Caki2 (cell line): ENCODE measurements at regions not wholly inside any gene's neighbourhood (a gene's known extent, or its start where the extent isn't known, plus 50 kb on each side); places are given as distances from the start of the nearest gene placed in this dataset.
A peak's percentile ranks its signal among the peaks of the same experiment; 100 is the strongest.

Experiments used
- DNase-seq: peaks from one replicate; pipeline ENCODE4 v3.0.0-alpha.2; 2015; ENCODE audit warnings: low read depth
- in situ Hi-C: cut with HindIII; loops from 2 replicates; pipeline ENCODE4 v1.10.0; 2016; ENCODE audit warnings: low sequenced_read_pairs, low pct_unique_long_range_greater_than_20kb, mixed read lengths

DNA sequence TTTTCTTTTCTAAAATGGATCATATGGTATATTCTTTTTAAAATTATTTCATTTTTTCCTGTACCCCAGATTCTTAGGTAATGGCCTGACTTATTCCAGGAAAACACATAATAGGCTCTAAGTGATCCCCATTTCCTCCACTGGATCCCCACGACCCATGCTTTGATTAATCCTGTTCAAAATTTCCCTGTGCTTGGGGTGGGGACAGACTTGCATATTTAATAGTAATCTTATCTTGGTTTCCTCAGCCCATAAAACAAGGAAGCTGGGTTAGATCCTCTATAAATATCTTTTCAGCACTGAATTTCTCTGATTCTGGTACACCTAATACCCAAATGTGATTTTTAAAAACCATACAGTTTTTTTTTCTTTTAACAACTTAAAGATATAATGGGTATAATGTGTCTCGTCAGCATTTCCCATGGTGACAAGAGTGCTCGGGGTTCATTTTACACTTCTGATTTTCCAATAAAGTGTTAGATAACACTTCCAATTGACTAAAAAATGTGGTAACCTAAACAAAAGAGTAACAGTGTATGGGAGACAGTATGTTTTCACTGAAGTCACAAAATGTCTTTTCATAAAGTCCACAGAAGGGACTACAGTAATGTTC, 693.5 kb upstream of the TENM3 start:
- in situ Hi-C loops, result no loop called here
- no peak for DNase-seq

DNA sequence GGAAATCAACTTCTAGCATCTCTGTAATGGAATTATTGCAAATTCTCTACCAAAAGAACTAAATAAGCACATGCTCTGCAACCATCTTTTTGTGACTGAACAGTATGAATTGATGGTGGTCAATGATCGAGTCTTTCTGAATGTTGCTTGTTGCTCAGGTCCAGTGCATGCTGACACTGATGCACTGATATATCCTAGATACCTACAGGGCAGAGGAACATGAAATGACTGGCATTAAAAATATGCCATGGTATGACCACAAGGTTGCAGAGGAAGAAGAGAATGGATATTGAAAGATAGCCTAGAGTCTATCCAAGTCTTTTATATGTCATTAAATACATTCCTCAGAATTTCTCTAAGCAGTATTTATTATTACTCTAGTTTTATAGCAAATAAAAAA, 692.8 kb upstream of the TENM3 start:
- in situ Hi-C loops, result no loop called here
- DNase-seq, result no peak

DNA sequence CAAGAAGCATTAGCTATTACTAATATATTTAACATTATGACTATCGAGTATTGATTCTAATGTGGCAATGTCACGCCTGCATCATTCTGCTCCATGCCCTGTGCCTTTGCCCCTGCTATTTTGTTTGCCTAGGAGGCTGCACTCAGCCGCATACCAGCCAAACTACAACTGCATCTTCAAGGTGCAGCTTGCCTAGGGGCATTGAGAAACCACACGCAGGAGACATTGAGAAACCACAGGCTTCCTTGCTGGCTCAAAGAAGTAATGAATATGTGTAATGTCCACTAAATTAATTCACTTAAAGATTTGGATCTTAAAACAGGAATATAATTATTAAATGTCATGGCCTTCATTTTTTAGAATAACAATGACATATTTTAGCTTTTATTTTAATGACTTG, 683.6 kb upstream of the TENM3 start:
- in situ Hi-C loops, result no loop called here
- DNase-seq, result no peak

DNA sequence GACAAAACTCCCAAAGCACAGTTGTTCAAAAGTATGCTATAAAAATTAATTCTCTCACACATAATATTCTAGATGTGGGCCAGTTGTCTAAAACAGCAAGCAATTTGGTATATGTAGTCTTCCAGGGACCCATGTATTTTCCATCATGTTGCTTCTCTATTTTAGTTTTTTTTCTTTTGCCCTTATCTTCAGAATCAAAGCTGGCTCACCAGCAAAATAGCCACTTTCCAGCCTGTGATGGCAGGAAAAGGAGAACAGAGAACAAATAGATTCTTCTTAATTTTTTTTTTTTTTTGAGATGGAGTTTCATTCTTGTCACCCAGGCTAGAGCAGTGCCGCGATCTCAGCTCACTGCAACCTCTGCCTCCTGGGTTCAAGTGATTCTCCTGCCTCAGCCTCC, 680.8 kb upstream of the TENM3 start:
- in situ Hi-C loops, result no loop called here

DNA sequence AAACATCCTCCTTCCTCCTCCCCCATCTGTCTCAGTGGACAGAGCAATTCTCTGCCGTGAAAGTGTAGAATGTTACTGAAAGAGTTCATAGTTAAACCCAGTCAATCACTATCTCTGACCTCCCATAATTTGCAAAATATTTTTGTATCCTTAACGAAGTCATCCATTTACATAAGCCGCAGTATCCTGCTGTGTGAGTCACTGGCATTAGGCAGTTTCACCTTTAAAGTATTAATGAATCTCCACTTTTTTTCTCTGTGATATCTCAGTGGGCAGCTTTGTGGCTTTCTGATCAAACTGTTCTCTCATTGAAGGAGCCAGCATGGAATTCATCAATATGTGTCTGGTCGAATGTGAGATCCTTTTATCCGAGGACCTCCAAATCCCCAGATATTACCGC, 678.6 kb upstream of the TENM3 start:
- no peak for DNase-seq
- in situ Hi-C loops, result no loop called here

More for the DNA sequence above, 680.8 kb upstream of the TENM3 start:
- no peak for DNase-seq

DNA sequence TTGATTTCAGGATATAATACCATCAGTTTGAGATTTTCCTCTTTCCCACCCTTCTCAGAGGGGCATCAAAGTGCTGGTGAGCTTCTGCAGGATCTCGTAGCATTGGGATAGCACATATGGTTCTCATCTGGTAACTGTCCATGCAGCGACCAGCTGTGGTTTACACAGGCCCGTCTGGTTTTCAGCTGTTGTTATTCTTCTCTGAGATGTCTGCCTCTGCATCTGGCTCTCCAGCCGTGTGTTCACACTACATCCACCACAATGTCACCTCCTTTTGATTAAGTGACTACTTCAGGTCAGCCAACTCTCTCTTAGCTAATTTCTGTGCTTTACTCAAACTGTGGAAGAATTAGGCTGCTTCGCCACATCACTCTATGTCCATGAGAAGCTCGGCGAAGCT, 676.7 kb upstream of the TENM3 start:
- in situ Hi-C loops, result no loop called here
- DNase-seq, result no peak

DNA sequence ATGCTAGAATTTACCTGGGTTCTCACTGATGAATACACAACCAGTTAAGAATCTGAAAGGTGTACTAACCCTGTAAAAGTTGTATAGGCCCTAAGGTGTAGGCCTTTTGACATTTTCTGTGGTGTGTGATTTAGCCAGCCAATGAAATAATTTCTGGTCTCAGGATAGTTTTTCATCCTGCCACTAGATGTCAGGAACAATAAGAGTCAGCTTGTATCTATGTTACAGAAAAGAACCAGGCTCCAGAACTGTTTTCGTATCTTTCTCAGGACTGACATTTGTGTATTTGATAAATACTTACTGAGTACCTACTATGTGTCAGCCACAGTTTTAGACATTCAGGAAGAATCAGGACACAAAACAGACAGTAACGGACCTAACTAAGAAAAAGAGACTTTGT, 673.6 kb upstream of the TENM3 start:
- DNase-seq, result peak; percentile 2
- in situ Hi-C loops, result no loop called here

DNA sequence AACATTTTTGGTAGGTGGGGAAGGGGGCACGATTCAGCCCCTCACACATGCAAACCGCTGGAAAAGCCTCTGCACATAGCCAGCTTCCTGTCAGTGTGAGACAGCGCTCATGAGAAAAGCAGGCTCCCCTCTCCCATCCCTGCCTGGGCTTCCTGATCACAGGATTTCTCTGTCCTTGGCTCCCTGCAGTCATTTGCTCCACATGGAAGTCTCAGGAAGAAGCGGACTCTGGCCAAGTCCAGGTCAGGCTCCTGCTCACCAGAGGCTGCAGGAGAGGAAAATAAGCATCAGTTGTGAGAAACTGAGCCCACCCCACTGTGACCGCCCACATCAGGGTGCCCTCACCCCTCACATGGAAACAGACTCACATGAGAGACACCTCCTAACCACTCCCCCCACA, 664.3 kb upstream of the TENM3 start:
- DNase-seq, result no peak
- in situ Hi-C loops, result no loop called here

DNA sequence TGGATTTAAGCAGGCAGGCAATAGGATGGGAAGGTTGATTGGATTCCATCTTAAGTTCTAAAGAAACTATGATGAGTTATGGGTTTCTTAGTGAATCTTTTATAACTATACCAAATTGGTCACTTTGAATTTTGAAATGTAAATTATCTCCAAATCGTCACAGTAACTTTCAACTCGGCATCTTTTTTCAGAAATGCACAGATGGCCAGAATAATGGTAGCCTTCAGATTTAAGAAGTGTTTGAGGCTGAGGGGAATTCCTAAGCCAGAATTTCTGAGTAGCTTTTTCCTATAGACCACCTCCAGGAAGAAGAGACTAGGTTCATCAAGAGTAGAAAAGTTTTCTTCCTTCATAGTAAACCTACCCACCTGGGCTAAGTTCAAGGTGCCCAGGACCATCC, 663.7 kb upstream of the TENM3 start:
- in situ Hi-C loops, result no loop called here
- DNase-seq, result no peak

DNA sequence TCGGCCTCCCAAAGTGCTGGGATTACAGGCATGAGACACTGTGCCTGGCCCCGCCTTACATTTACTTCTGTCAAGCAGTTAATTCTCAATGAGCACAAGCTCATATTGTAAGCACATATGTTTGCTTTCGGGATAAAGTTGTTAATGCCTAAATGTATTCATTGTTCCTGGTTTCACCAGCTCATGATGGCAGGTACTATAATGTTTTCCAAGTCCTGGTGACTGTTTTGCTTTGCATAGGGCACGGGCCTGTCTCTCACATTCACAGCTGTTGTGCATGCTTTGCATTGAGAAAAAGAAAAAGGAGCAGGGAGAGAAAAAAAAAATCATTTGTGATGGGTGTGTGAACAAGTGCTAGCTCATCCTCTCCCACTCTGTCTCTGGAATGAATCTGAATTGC, 661.2 kb upstream of the TENM3 start:
- in situ Hi-C loops, result no loop called here
- no peak for DNase-seq

DNA sequence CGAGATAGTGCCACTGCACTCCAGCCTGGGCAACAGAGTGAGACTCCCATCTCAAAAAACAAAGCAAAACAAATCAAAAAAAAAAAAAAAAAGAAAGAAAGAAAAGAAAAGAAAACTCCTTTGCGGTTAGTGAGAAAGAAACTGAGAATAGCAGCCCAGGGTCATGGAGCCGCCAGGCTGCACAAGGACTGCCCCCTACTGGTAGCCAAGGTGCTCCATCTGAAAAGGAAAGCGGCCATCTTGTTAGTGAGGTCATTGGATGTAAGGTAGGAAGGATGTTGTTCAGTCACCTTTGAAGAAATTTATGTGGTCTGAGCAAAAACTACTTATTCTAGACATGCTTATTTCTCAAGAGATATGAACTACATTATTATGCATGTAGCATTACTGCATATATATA, 660.6 kb upstream of the TENM3 start:
- in situ Hi-C loops, result no loop called here
- no peak for DNase-seq

DNA sequence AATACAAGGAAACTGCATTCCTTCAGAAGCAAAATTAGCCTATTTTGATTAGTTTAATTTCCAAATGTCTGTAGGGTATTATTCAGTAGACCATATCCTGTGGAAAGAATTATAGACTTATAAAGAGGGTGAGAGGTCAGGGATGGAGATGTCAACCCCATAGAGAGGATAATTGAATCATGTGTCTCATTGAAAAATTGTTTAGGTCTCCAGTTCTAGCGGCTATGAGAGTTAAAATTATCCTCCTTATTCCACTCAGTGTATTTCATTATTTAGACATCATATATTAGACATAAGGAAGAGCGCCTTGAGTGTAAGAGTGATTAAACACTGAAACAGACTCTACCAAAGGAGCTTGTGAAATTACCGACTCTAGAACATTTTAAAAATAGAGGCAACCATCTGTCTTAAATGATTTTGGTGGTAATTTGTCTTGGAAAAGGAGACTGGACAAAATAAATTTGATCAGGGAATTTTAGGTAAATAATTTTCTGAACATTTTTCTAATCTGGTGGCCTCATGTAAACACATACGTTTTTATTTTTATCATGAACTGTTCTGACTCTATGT, 654.4 kb upstream of the TENM3 start:
- in situ Hi-C loops, result no loop called here
- DNase-seq, result no peak

DNA sequence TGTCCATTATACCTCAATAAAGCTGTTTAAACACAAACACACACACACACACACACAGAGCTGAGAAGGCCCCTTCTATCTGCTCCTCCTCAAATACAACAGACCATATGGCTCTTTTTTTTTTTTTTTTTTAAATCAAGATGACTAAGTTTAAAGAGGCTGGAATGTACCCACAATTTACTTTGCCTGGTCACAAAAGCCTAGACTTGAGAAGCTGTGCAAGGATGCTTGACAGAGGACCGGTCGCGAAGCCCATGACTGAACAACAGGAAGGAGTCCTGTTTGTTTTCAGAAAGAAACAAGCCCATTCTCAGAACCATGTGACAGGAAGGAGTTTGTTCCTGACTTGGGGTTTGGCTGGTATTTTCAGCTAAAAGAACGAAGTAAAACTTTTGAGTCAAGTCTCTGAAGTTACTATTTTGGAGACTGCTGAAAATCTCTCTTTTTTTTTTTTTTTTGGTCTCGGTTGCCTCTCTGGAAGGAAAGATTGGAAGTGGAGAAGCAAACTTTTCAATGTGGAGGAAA, 650.9 kb upstream of the TENM3 start:
- in situ Hi-C loops, result no loop called here
- DNase-seq, result no peak

DNA sequence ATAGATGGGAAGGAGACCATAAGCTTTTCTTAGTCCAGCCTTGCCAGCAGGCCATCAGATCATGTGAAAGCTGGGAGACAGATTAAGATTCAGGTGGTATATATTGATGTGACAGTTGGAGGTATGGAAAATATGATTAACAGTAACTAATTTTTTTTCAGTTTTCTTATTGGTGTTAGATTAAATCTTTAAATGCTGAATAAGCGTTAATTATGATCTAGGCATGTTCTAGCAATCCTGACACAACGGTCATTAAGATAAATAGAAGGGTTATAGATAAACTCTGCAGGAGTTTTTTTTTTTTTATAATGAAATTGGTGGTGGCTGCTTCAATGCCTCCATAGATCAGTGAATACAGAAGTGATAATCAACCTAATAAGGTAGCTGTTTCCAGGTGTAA, 649.5 kb upstream of the TENM3 start:
- DNase-seq, result no peak
- in situ Hi-C loops, result no loop called here

DNA sequence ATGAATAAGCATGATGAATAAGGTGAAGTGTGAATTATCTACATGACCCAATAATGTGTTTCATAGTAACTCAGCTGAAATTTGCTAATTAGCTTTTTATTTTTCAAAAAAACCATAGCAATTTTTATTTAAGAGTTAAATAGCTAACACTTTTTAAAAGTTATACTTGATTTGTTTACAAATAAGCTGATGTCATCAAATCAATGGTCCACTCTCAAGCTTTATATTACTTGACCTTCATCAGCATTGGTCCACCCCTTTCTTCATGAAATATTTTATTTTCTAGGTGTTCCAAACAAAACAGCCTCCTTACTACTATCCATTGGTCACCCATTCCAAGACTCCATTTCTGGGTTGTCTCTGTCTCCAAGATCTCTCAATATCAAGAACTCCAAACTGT, 649.0 kb upstream of the TENM3 start:
- DNase-seq, result no peak
- in situ Hi-C loops, result no loop called here

DNA sequence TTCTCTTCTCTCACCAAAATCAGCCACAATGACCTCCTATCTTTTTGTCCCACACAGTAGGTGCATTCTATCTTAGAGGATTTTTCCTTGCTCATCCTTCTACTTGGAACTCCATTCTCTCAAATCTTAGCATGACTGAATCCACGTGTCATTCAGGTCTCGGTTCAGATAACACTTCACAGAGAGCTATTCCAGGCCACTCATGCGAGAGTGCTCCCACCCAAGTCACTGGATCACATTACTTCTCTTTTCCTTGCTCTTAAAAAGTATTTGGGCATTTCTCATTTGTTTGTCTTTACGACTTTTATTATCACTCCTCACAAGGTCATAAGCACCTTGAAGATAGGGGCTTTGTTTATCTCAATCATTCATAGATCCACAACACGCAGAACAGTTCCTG, 647.5 kb upstream of the TENM3 start:
- in situ Hi-C loops, result no loop called here
- no peak for DNase-seq

DNA sequence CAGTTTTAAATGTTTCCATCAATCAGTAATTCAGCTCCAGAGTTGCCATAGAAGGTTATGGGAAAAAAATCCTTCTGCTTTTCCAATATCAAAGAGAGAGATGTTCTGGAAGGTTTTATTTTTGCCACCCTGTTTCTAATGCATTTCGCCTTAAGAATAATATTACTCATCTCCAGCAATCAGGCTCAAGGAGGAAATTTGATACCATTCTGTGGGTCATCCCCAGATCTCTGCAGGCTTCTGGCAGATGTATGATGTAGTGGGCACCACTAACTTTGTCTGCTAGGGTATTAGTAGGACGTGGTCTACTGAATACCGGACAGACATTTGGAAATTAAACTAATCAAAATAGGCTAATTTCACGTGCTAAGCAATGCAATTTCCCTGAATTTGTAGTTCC, 645.4 kb upstream of the TENM3 start:
- in situ Hi-C loops, result no loop called here
- no peak for DNase-seq

DNA sequence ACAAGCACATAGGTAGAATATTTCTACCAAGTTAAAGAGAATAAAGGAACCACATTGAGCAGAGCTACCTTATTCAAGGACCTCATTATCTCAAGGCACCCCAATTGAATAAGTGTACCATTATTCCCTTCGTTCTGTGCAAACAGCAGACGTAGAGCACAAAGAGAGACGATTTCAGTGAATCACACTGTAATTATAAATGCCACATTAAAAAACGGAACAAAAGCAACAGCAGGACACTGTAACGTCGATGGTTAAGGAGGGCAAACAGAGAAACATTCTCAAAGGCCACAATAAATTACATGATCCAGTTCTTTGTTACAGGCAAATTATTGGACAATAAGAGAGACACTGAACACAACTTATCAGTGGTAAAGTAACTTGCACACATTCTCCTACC, 644.1 kb upstream of the TENM3 start:
- DNase-seq, result no peak
- in situ Hi-C loops, result no loop called here

DNA sequence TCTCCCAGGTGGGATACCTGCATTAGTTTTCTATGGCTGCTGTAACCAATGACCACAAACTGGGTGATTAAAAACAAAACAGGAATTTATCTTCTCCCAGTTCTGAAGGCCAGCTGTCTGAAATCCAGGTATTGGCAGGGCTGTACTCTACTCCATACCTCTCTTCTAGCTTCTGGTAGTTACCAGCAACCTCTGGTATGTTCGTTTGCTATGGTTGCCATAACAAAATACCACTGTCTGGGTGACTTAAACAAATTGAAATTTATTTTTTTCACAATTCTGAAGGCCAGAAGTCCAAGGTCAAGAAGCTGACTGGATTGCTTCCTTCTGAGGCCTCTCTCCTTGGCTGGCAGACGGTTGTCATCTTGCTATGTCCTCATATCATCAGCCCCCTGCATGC, 642.1 kb upstream of the TENM3 start:
- in situ Hi-C loops, result no loop called here
- no peak for DNase-seq

DNA sequence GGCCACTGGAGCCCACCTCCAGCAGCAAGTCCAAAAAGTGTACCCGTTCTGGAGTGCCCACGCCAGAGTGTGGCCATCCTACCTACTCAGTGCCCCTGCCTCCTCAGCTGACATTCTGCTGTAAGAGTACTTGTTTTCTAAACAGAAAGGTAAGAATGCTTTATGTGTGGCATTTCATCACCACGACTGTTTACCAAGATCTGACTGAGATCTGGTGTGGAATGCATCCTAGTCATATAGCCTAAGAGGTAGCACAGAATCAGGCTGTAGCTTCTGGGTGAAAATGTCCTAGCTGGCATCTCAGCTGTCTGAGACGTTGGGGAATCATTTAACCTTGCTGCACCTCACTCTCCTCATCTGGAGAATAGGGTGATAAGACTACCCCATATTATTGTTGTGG, 638.7 kb upstream of the TENM3 start:
- in situ Hi-C loops, result no loop called here
- DNase-seq, result no peak
